GM23338 (cell line): ENCODE measurements at regions not wholly inside any gene's neighbourhood (a gene's known extent, or its start where the extent isn't known, plus 50 kb on each side); places are given as distances from the start of the nearest gene placed in this dataset.

Experiments used
- ATAC-seq: fragments of 200-7000 bp; cut with Tn5 transposase; 3 replicates; pipeline ENCODE4 v1.9.1; 2020
- DNase-seq: peaks from one replicate; pipeline ENCODE4 v3.0.0-alpha.2; 2015; ENCODE audit warnings: low spot score
- H2AFZ ChIP-seq: fragments of 200-600 bp; sonication (generic); 2 replicates; pipeline ENCODE4 v1.8.0; 2016; ENCODE audit warnings: antibody characterized with exemption, mild to moderate bottlenecking, moderate library complexity
- H3F3A ChIP-seq: fragments of 200-600 bp; sonication (generic); replicated peaks from 2 replicates; pipeline ENCODE4 v1.8.0; 2017; ENCODE audit warnings: antibody characterized with exemption, mixed run types, low read depth
- H3K27ac ChIP-seq: fragments of 200-600 bp; sonication (generic); 2 replicates; pipeline ENCODE4 v1.6.1; 2016; ENCODE audit warnings: low read depth
- H3K27me3 ChIP-seq: fragments of 200-600 bp; sonication (generic); 2 replicates; pipeline ENCODE4 v1.8.0; 2016; ENCODE audit warnings: mild to moderate bottlenecking, mixed run types, moderate library complexity; ENCODE audit not compliant: insufficient read depth
- H3K36me3 ChIP-seq: fragments of 200-600 bp; sonication (generic); 2 replicates; pipeline ENCODE4 v1.8.0; 2016; ENCODE audit warnings: mild to moderate bottlenecking; ENCODE audit not compliant: insufficient read depth
- H3K4me1 ChIP-seq: fragments of 200-600 bp; sonication (generic); 2 replicates; pipeline ENCODE4 v1.8.0; 2016; ENCODE audit warnings: mild to moderate bottlenecking, moderate library complexity; ENCODE audit not compliant: insufficient read depth
- H3K4me2 ChIP-seq: fragments of 200-600 bp; sonication (generic); 2 replicates; pipeline ENCODE4 v1.7.1; 2017; ENCODE audit warnings: mixed run types
- H3K4me3 ChIP-seq: fragments of 200-600 bp; sonication (generic); 2 replicates; pipeline ENCODE4 v1.6.1; 2016; ENCODE audit warnings: mixed run types
- H3K79me2 ChIP-seq: fragments of 200-600 bp; sonication (generic); replicated peaks from 2 replicates; pipeline ENCODE4 v1.8.0; 2017; ENCODE audit warnings: mild to moderate bottlenecking; ENCODE audit not compliant: insufficient read depth
- H3K9me2 ChIP-seq: fragments of 200-600 bp; sonication (generic); 2 replicates; pipeline ENCODE4 v1.8.0; 2017; ENCODE audit not compliant: insufficient read depth
- H4K20me1 ChIP-seq: fragments of 200-600 bp; sonication (generic); replicated peaks from 2 replicates; pipeline ENCODE4 v1.8.0; 2017; ENCODE audit warnings: mild to moderate bottlenecking; ENCODE audit not compliant: insufficient read depth
- H3K27ac Mint-ChIP-seq: 2 replicates; pipeline ENCODE4 v1.8.0; 2020; ENCODE audit warnings: inconsistent platforms, mild to moderate bottlenecking, moderate library complexity, mixed read lengths
- H3K27me3 Mint-ChIP-seq: 3 replicates; pipeline ENCODE4 v1.8.0; 2022; ENCODE audit warnings: low read depth, mild to moderate bottlenecking, moderate library complexity, mixed read lengths, inconsistent platforms; ENCODE audit not compliant: insufficient read depth, poor library complexity
- H3K36me3 Mint-ChIP-seq: 3 replicates; pipeline ENCODE4 v1.8.0; 2021; ENCODE audit warnings: low read depth, mild to moderate bottlenecking, inconsistent platforms, moderate library complexity, mixed read lengths
- H3K4me1 Mint-ChIP-seq: 3 replicates; pipeline ENCODE4 v1.8.0; 2020; ENCODE audit warnings: mild to moderate bottlenecking, inconsistent platforms, mixed read lengths
- H3K4me3 Mint-ChIP-seq: 3 replicates; pipeline ENCODE4 v1.8.0; 2021; ENCODE audit warnings: moderate library complexity, mild to moderate bottlenecking, inconsistent platforms, mixed read lengths
- H3K9me3 Mint-ChIP-seq: 3 replicates; pipeline ENCODE4 v1.8.0; 2020; ENCODE audit warnings: moderate library complexity, mild to moderate bottlenecking, inconsistent platforms, mixed read lengths
- EZH2 ChIP-seq: fragments of 200-600 bp; sonication (generic); IDR thresholded peaks from one replicate; pipeline ENCODE4 v1.8.0; 2017; ENCODE audit warnings: antibody characterized with exemption, mild to moderate bottlenecking, low read depth; ENCODE audit not compliant: unreplicated experiment
- EZH2phosphoT487 ChIP-seq: fragments of 200-600 bp; sonication (generic); IDR thresholded peaks from one replicate; pipeline ENCODE4 v1.8.1; 2018; ENCODE audit warnings: antibody characterized with exemption; ENCODE audit not compliant: unreplicated experiment
- JUNB ChIP-seq: IDR thresholded peaks from one replicate; pipeline ENCODE4 v1.6.1; 2016; ENCODE audit warnings: antibody characterized with exemption; ENCODE audit not compliant: unreplicated experiment
- NANOG ChIP-seq: IDR thresholded peaks from 2 replicates; pipeline ENCODE4 v1.6.1; 2016; ENCODE audit warnings: antibody characterized with exemption, borderline replicate concordance
- REST ChIP-seq: IDR thresholded peaks from one replicate; pipeline ENCODE4 v1.6.1; 2018; ENCODE audit warnings: antibody characterized with exemption; ENCODE audit not compliant: unreplicated experiment
- ZNF114 ChIP-seq: fragments of 250-450 bp; sonication (Bioruptor Pico); IDR thresholded peaks from 2 replicates; pipeline ENCODE4 v1.5.0; 2020; ENCODE audit warnings: mild to moderate bottlenecking, moderate library complexity

GRCh38 chr2:8256905-8257304, 425.0 kb upstream of the ID2 start:
- no peak overlapping the region for H3K4me2 ChIP-seq
- peaks cover 3% of the 10 kb centered on the region for H3K27me3 Mint-ChIP-seq
- no peak overlapping the region for H3K4me3 Mint-ChIP-seq
- H3K27ac Mint-ChIP-seq = no peak overlapping the region
- H3K4me1 Mint-ChIP-seq = peaks cover 52% of the 10 kb centered on the region
- no peak overlapping the region for H3K27ac ChIP-seq
- H3K4me3 ChIP-seq = no peak overlapping the region
- H3K79me2 ChIP-seq = no peaks in the 10 kb centered on the region
- DNase-seq = no peak
- H3K27me3 ChIP-seq = no peaks in the 10 kb centered on the region
- no peak for ATAC-seq
- no peak overlapping the region for H2AFZ ChIP-seq
- H3K36me3 Mint-ChIP-seq = 0 out of 3 replicates have a peak, but pooled peaks cover under 1% of the 10 kb centered on the region
- H4K20me1 ChIP-seq = no peaks in the 10 kb centered on the region
- peaks cover 35% of the 10 kb centered on the region for H3K4me1 ChIP-seq
- no peaks in the 10 kb centered on the region for H3F3A ChIP-seq
- TF ChIP-seq ZNF114 (CRISPR knock-in tag) (no peak), EZH2 (no peak)
- H3K9me3 Mint-ChIP-seq = no peaks in the 10 kb centered on the region
- peaks cover 6% of the 10 kb centered on the region for H3K9me2 ChIP-seq
- H3K36me3 ChIP-seq = 0 out of 2 replicates have a peak, but pooled peaks cover 2% of the 10 kb centered on the region

GRCh38 chr2:8257502-8257901, 424.4 kb upstream of the ID2 start:
- Mint-ChIP-seq H3K27me3 (peaks cover 3% of the 10 kb centered on the region), H3K9me3 (no peaks in the 10 kb centered on the region), H3K27ac (no peak overlapping the region), H3K36me3 (no peaks in the 10 kb centered on the region), H3K4me3 (no peak overlapping the region), H3K4me1 (peaks cover 52% of the 10 kb centered on the region)
- no peak overlapping the region for H3K4me3 ChIP-seq
- no peak overlapping the region for H2AFZ ChIP-seq
- H3K9me2 ChIP-seq = peaks cover 6% of the 10 kb centered on the region
- peak; percentile 66 for ATAC-seq
- TF ChIP-seq JUNB (no peak), NANOG (no peak), REST (no peak), ZNF114 (CRISPR knock-in tag) (no peak), EZH2phosphoT487 (no peak), EZH2 (no peak)
- no peaks in the 10 kb centered on the region for H3K79me2 ChIP-seq
- peak; percentile 27 for DNase-seq
- H3K27ac ChIP-seq = no peak overlapping the region
- H3K4me1 ChIP-seq = peaks cover 35% of the 10 kb centered on the region
- no peaks in the 10 kb centered on the region for H4K20me1 ChIP-seq
- no peaks in the 10 kb centered on the region for H3K27me3 ChIP-seq
- peak overlapping the region; percentile 30; the same call in 1 of the 2 replicates for H3K4me2 ChIP-seq
- no peaks in the 10 kb centered on the region for H3F3A ChIP-seq
- H3K36me3 ChIP-seq = 0 out of 2 replicates have a peak, but pooled peaks cover 2% of the 10 kb centered on the region

GRCh38 chr2:8258406-8258805, 423.4 kb upstream of the ID2 start:
- no peak overlapping the region for H3K27ac Mint-ChIP-seq

More at GRCh38 chr2:8258406-8258805, 423.4 kb upstream of the ID2 start:
- Mint-ChIP-seq H3K27me3 (no peaks in the 10 kb centered on the region), H3K9me3 (no peaks in the 10 kb centered on the region), H3K36me3 (no peaks in the 10 kb centered on the region), H3K4me1 (peaks cover 52% of the 10 kb centered on the region), H3K4me3 (no peak overlapping the region)
- no peak overlapping the region for H3K4me3 ChIP-seq
- peaks cover 35% of the 10 kb centered on the region for H3K4me1 ChIP-seq
- no peak overlapping the region for H3K27ac ChIP-seq
- 0 out of 2 replicates have a peak, but pooled peaks cover 2% of the 10 kb centered on the region for H3K36me3 ChIP-seq
- no peaks in the 10 kb centered on the region for H3K27me3 ChIP-seq
- no peaks in the 10 kb centered on the region for H3K79me2 ChIP-seq
- no peaks in the 10 kb centered on the region for H4K20me1 ChIP-seq
- peaks cover 6% of the 10 kb centered on the region for H3K9me2 ChIP-seq
- ATAC-seq (no peak), DNase-seq (no peak)
- no peak for TF ChIP-seq REST
- TF ChIP-seq NANOG = no peak
- no peaks in the 10 kb centered on the region for H3F3A ChIP-seq
- no peak overlapping the region for H2AFZ ChIP-seq
- H3K4me2 ChIP-seq = no peak overlapping the region
